Panc1 (cell line): ENCODE measurements at regions not wholly inside any gene's neighbourhood (a gene's known extent, or its start where the extent isn't known, plus 50 kb on each side); places are given as distances from the start of the nearest gene placed in this dataset.

ENCODE experiments used
- CTCF ChIP-seq: fragments of 450-650 bp; IDR thresholded peaks from 2 replicates; pipeline ENCODE4 v1.5.1; 2017; ENCODE audit warnings: mild to moderate bottlenecking
- POLR2AphosphoS5 ChIP-seq: IDR thresholded peaks from 2 replicates; pipeline ENCODE4 v1.6.1; 2012; ENCODE audit warnings: mild to moderate bottlenecking, low read depth, low read length, moderate library complexity
- TCF7L2 ChIP-seq: IDR thresholded peaks from 2 replicates; pipeline ENCODE4 v1.6.1; 2011; ENCODE audit warnings: mild to moderate bottlenecking, low read depth, low read length, inconsistent platforms
- TF ChIP-seq, protein P1 (sequence below), 2 experiments: IDR thresholded peaks; 2 replicates each; pipeline ENCODE4 v1.6.1; 2011 to 2012; ENCODE audit warnings: low read depth in 2 of 2, control low read depth in 1 of 2, low read length in 1 of 2, mild to moderate bottlenecking in 1 of 2, moderate library complexity in 1 of 2; ENCODE audit not compliant: insufficient read depth in 1 of 2

GRCh38 chr4:158997660-158998349, 105.1 kb upstream of the RAPGEF2 start:
- TF ChIP-seq CTCF (no peak), TCF7L2 (no peak), POLR2AphosphoS5 (no peak)
- TF ChIP-seq, protein P1, sequence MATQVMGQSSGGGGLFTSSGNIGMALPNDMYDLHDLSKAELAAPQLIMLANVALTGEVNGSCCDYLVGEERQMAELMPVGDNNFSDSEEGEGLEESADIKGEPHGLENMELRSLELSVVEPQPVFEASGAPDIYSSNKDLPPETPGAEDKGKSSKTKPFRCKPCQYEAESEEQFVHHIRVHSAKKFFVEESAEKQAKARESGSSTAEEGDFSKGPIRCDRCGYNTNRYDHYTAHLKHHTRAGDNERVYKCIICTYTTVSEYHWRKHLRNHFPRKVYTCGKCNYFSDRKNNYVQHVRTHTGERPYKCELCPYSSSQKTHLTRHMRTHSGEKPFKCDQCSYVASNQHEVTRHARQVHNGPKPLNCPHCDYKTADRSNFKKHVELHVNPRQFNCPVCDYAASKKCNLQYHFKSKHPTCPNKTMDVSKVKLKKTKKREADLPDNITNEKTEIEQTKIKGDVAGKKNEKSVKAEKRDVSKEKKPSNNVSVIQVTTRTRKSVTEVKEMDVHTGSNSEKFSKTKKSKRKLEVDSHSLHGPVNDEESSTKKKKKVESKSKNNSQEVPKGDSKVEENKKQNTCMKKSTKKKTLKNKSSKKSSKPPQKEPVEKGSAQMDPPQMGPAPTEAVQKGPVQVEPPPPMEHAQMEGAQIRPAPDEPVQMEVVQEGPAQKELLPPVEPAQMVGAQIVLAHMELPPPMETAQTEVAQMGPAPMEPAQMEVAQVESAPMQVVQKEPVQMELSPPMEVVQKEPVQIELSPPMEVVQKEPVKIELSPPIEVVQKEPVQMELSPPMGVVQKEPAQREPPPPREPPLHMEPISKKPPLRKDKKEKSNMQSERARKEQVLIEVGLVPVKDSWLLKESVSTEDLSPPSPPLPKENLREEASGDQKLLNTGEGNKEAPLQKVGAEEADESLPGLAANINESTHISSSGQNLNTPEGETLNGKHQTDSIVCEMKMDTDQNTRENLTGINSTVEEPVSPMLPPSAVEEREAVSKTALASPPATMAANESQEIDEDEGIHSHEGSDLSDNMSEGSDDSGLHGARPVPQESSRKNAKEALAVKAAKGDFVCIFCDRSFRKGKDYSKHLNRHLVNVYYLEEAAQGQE (IDR thresholded peaks at IDR 0.05; ENCODE audit: insufficient read depth in 1 of 2, low read depth in 2 of 2, low read length in 1 of 2), result no peak
